ENCODE measurements at regions not wholly inside any gene's neighbourhood (a gene's known extent, or its start where the extent isn't known, plus 50 kb on each side); places are given as distances from the start of the nearest gene placed in this dataset.

- no peak for DNase-seq
- in situ Hi-C loops (cut with MboI; ENCODE audit: low pct_unique_long_range_greater_than_20kb, low sequenced_read_pairs): no loop called here
Measured at GRCh38 chr1:222373831-222374602, 173.9 kb downstream of the HHIPL2 start.

GRCh38 chr1:222373216-222373615 lies 174.7 kb downstream of the HHIPL2 start:
- in situ Hi-C loops (cut with MboI; ENCODE audit: low pct_unique_long_range_greater_than_20kb, low sequenced_read_pairs): no loop called here
- no peak for DNase-seq

GRCh38 chr1:222372221-222372620 lies 175.7 kb downstream of the HHIPL2 start:
- DNase-seq: no peak

GRCh38 chr1:222370913-222371675 lies 176.8 kb downstream of the HHIPL2 start:
- DNase-seq: no peak
- in situ Hi-C loops (cut with MboI; ENCODE audit: low pct_unique_long_range_greater_than_20kb, low sequenced_read_pairs): no loop called here

More at GRCh38 chr1:222372221-222372620, 175.7 kb downstream of the HHIPL2 start:
- in situ Hi-C loops (cut with MboI; ENCODE audit: low pct_unique_long_range_greater_than_20kb, low sequenced_read_pairs): no loop called here

GRCh38 chr1:222370081-222370912 lies 177.6 kb downstream of the HHIPL2 start:
- in situ Hi-C loops (cut with MboI; ENCODE audit: low pct_unique_long_range_greater_than_20kb, low sequenced_read_pairs): no loop called here
- no peak for DNase-seq

- no peak for DNase-seq
- in situ Hi-C loops (cut with MboI; ENCODE audit: low pct_unique_long_range_greater_than_20kb, low sequenced_read_pairs): no loop called here
Measured at GRCh38 chr1:222369148-222369547, 178.8 kb downstream of the HHIPL2 start.

GRCh38 chr1:222358100-222358499 lies 189.8 kb downstream of the HHIPL2 start:
- in situ Hi-C loops (cut with MboI; ENCODE audit: low pct_unique_long_range_greater_than_20kb, low sequenced_read_pairs): no loop called here
- DNase-seq: no peak

GRCh38 chr1:222357252-222357651 lies 190.7 kb downstream of the HHIPL2 start:
- in situ Hi-C loops (cut with MboI; ENCODE audit: low pct_unique_long_range_greater_than_20kb, low sequenced_read_pairs): no loop called here
- no peak for DNase-seq

- in situ Hi-C loops (cut with MboI; ENCODE audit: low pct_unique_long_range_greater_than_20kb, low sequenced_read_pairs): no loop called here
- no peak for DNase-seq
Measured at GRCh38 chr1:222347627-222348026, 200.3 kb downstream of the HHIPL2 start.

GRCh38 chr1:222346955-222347354 lies 200.9 kb downstream of the HHIPL2 start:
- no peak for DNase-seq
- in situ Hi-C loops (cut with MboI; ENCODE audit: low pct_unique_long_range_greater_than_20kb, low sequenced_read_pairs): no loop called here

- in situ Hi-C loops (cut with MboI; ENCODE audit: low pct_unique_long_range_greater_than_20kb, low sequenced_read_pairs): no loop called here
- no peak for DNase-seq
Measured at GRCh38 chr1:222339376-222339947, 208.4 kb downstream of the HHIPL2 start.

- in situ Hi-C loops (cut with MboI; ENCODE audit: low pct_unique_long_range_greater_than_20kb, low sequenced_read_pairs): no loop called here
- DNase-seq: no peak
Measured at GRCh38 chr1:222335586-222335985, 212.3 kb downstream of the HHIPL2 start.

- in situ Hi-C loops (cut with MboI; ENCODE audit: low pct_unique_long_range_greater_than_20kb, low sequenced_read_pairs): no loop called here
- no peak for DNase-seq
Measured at GRCh38 chr1:222334026-222334680, 213.8 kb downstream of the HHIPL2 start.

- no peak for DNase-seq
- in situ Hi-C loops (cut with MboI; ENCODE audit: low pct_unique_long_range_greater_than_20kb, low sequenced_read_pairs): no loop called here
Measured at GRCh38 chr1:222331765-222332164, 216.1 kb downstream of the HHIPL2 start.

GRCh38 chr1:222331340-222331739 lies 216.6 kb downstream of the HHIPL2 start:
- DNase-seq: no peak
- in situ Hi-C loops (cut with MboI; ENCODE audit: low pct_unique_long_range_greater_than_20kb, low sequenced_read_pairs): no loop called here

- DNase-seq: no peak
Measured at GRCh38 chr1:222329493-222330045, 218.3 kb downstream of the HHIPL2 start.

GRCh38 chr1:222326710-222327036 lies 221.2 kb downstream of the HHIPL2 start:
- DNase-seq: no peak
- in situ Hi-C loops (cut with MboI; ENCODE audit: low pct_unique_long_range_greater_than_20kb, low sequenced_read_pairs): no loop called here

More at GRCh38 chr1:222329493-222330045, 218.3 kb downstream of the HHIPL2 start:
- in situ Hi-C loops (cut with MboI; ENCODE audit: low pct_unique_long_range_greater_than_20kb, low sequenced_read_pairs): no loop called here

GRCh38 chr1:222326006-222326709 lies 221.7 kb downstream of the HHIPL2 start:
- DNase-seq: no peak
- in situ Hi-C loops (cut with MboI; ENCODE audit: low pct_unique_long_range_greater_than_20kb, low sequenced_read_pairs): no loop called here

Measured in KBM-7 (cell line).